ENCODE measurements at regions not wholly inside any gene's neighbourhood (a gene's known extent, or its start where the extent isn't known, plus 50 kb on each side); places are given as distances from the start of the nearest gene placed in this dataset.

DNA sequence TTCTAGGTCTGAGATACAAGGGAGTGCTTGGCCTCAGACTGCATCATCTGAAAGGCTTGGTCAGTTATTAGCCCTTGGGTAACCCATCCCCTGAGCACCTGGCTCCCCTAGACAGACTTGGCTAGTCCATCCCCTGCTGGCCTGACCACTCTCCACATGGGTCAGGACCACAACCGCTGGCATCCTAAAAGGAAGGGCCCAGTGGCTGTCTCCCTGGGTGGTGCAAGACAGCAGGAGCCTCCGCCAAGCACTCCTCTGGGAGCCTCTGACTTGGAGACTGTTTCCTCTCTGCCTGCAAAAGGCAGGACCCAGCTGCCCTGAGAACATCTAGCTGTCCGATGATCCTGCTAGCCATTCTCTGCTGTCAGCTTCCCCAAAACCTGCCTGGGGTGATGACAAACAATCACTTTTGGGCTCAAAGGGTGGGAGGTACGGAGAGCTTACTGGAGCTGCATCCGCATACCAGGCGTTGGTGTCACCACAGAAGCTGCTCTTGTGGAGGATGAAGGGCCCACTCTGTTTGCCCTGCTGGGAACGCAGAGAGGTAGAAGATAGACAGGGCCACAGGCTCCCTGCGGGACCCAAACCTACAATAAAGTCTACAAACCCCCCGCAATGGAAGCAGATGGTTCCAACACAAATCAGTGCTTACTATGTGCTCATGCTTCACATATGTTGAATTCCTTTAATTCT is 108.0 kb upstream of the PRR20G start:
- ChIA-PET RAD21 (ENCODE audit: low non-redundant PET in 1 of 2, low total read pairs in 2 of 2, uncharacterized antibody in 2 of 2, unreplicated experiment in 2 of 2) (no interaction called here), POLR2A (no interaction called here), CTCF (no interaction called here)
- intact Hi-C loops (cut with micrococcal nuclease), result no loop called here
- no peak overlapping the region for H3K27ac ChIP-seq (ENCODE audit: low read depth, low read length)
- H4K20me1 ChIP-seq (ENCODE audit: insufficient read depth), result no peaks in the 10 kb centered on the region
- no peak overlapping the region for H3K9ac ChIP-seq (ENCODE audit: low read length)
- ATAC-seq (no peak), DNase-seq (ENCODE audit: low read depth, low spot score) (no peak)
- H3K4me3 ChIP-seq (replicated peaks in 1 of 2; ENCODE audit: low read depth in 1 of 2, low read length in 2 of 2), result no peak overlapping the region
- no peaks in the 10 kb centered on the region for H3K9me3 ChIP-seq (ENCODE audit: control insufficient read depth in 1 of 2, insufficient read depth in 1 of 2, low read depth in 1 of 2, low read length in 2 of 2)
- H2AFZ ChIP-seq (ENCODE audit: low read depth, low read length, poor library complexity, severe bottlenecking), result no peak overlapping the region
- no peaks in the 10 kb centered on the region for H3K36me3 ChIP-seq (ENCODE audit: control insufficient read depth in 1 of 2, insufficient read depth in 2 of 2, low read length in 2 of 2)
- H3K27me3 ChIP-seq (ENCODE audit: insufficient read depth, low read length), result no peaks in the 10 kb centered on the region
- no peak overlapping the region for H3K4me2 ChIP-seq (ENCODE audit: low read length)
- peaks cover 0 to 1% of the 10 kb centered on the region in 2 experiments; a peak in 1 of 4 replicates for H3K4me1 ChIP-seq (ENCODE audit: control insufficient read depth in 1 of 2, insufficient read depth in 2 of 2, low read length in 2 of 2)
- no peaks in the 10 kb centered on the region for H3K9me2 ChIP-seq (ENCODE audit: insufficient read depth)
- BruUV-seq (replicated peaks), result no TSS peak
- TF ChIP-seq FOSL1 (IDR thresholded peaks at IDR 0.05; ENCODE audit: low read depth) (no peak), EGR1 (IDR thresholded peaks at IDR 0.05; ENCODE audit: low read depth) (no peak), EZH2phosphoT487 (IDR thresholded peaks at IDR 0.05; ENCODE audit: borderline replicate concordance) (no peak), ZFX (IDR thresholded peaks at IDR 0.05) (no peak), YY1 (IDR thresholded peaks at IDR 0.05; ENCODE audit: extremely low read depth, insufficient replicate concordance, low read depth, low read length) (no peak), SRF (IDR thresholded peaks at IDR 0.05; ENCODE audit: low read depth) (no peak), TCF7L2 (IDR thresholded peaks at IDR 0.05; ENCODE audit: borderline replicate concordance, extremely low read depth, insufficient read depth, insufficient read length) (no peak)
- TF ChIP-seq, protein P1, sequence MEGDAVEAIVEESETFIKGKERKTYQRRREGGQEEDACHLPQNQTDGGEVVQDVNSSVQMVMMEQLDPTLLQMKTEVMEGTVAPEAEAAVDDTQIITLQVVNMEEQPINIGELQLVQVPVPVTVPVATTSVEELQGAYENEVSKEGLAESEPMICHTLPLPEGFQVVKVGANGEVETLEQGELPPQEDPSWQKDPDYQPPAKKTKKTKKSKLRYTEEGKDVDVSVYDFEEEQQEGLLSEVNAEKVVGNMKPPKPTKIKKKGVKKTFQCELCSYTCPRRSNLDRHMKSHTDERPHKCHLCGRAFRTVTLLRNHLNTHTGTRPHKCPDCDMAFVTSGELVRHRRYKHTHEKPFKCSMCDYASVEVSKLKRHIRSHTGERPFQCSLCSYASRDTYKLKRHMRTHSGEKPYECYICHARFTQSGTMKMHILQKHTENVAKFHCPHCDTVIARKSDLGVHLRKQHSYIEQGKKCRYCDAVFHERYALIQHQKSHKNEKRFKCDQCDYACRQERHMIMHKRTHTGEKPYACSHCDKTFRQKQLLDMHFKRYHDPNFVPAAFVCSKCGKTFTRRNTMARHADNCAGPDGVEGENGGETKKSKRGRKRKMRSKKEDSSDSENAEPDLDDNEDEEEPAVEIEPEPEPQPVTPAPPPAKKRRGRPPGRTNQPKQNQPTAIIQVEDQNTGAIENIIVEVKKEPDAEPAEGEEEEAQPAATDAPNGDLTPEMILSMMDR (IDR thresholded peaks at IDR 0.05 in 2 of 3, conservative IDR thresholded peaks at IDR 0.05 in 1 of 3; ENCODE audit: borderline replicate concordance in 1 of 3, insufficient read depth in 1 of 3, low read depth in 2 of 3, low read length in 2 of 3), result no peak
- H3K79me2 ChIP-seq (ENCODE audit: insufficient read depth, low read length), result no peaks in the 10 kb centered on the region

All from HCT116 (cell line).